ENCODE measurements at regions not wholly inside any gene's neighbourhood (a gene's known extent, or its start where the extent isn't known, plus 50 kb on each side); places are given as distances from the start of the nearest gene placed in this dataset.
A peak's percentile ranks its signal among the peaks of the same experiment; 100 is the strongest.

- Histone ChIP-seq H2BK120ac (replicated peaks; ENCODE audit: low read depth, low read length) (no peak overlapping the region), H3K4ac (replicated peaks; ENCODE audit: insufficient read length, low read depth, low read length) (no peak overlapping the region), H2BK20ac (ENCODE audit: low read length) (no peak overlapping the region), H3K36me3 (ENCODE audit: control insufficient read depth in 2 of 4, insufficient read depth in 4 of 4, low read length in 3 of 4) (no peaks in the 10 kb centered on the region), H3K4me2 (ENCODE audit: insufficient read depth in 1 of 2, low read depth in 2 of 2, low read length in 2 of 2) (no peak overlapping the region), H3K79me2 (ENCODE audit: control insufficient read depth in 1 of 2, insufficient read depth in 2 of 2, low read length in 2 of 2) (no peaks in the 10 kb centered on the region), H4K91ac (replicated peaks; ENCODE audit: insufficient read length, low read length) (no peak overlapping the region), H4K5ac (ENCODE audit: insufficient read length, low read depth, low read length) (no peak overlapping the region), H3K79me1 (ENCODE audit: low read depth, low read length) (no peaks in the 10 kb centered on the region), H3K27ac (ENCODE audit: low read depth, low read length) (no peak overlapping the region), H2AK5ac (ENCODE audit: low read depth, low read length) (no peak overlapping the region), H2AFZ (ENCODE audit: low read length) (peak overlapping the region; percentile 38; the same call in 1 of the 2 replicates), H3K23ac (ENCODE audit: insufficient read length) (no peak overlapping the region), H2BK12ac (ENCODE audit: low read depth, low read length) (no peak overlapping the region), H4K20me1 (replicated peaks in 1 of 2; ENCODE audit: control insufficient read depth in 1 of 2, insufficient read depth in 2 of 2, low read length in 2 of 2) (no peaks in the 10 kb centered on the region), H3K9ac (replicated peaks in 1 of 4; ENCODE audit: extremely low read depth in 1 of 4, low read depth in 3 of 4, low read length in 3 of 4) (no peak overlapping the region), H3K14ac (ENCODE audit: insufficient read length) (no peak overlapping the region), H3K27me3 (replicated peaks in 1 of 4; ENCODE audit: control insufficient read depth in 3 of 4, extremely low read depth in 1 of 4, insufficient read depth in 3 of 4, low read length in 3 of 4) (no peaks in the 10 kb centered on the region), H3K56ac (replicated peaks; ENCODE audit: insufficient read length, low read depth, low read length) (no peak overlapping the region), H4K8ac (ENCODE audit: extremely low read depth, insufficient read depth, low read length) (no peak overlapping the region), H3K4me3 (ENCODE audit: extremely low read depth in 1 of 4, insufficient read depth in 2 of 4, low read depth in 3 of 4, low read length in 4 of 4) (no peak overlapping the region), H3K23me2 (ENCODE audit: low read depth, low read length) (no peaks in the 10 kb centered on the region), H2BK5ac (ENCODE audit: low read depth, low read length) (no peak overlapping the region), H2BK15ac (ENCODE audit: low read length) (no peak overlapping the region), H3K4me1 (replicated peaks in 1 of 4; ENCODE audit: control insufficient read depth in 3 of 4, insufficient read depth in 4 of 4, low read length in 3 of 4) (no peaks in the 10 kb centered on the region), H3K18ac (ENCODE audit: extremely low read depth, low read length) (no peak overlapping the region), H3K9me3 (ENCODE audit: insufficient read depth in 2 of 2, low read depth in 1 of 2, low read length in 1 of 2) (no peaks in the 10 kb centered on the region)
- POLR2A ChIA-PET (ENCODE audit: partially characterized antibody): no interaction called here
- CTCF ChIA-PET (ENCODE audit: partially characterized antibody): interaction anchor here (0.9 to 3.4 kb wide), 5 partner anchors 8 to 210 kb away, joined by 3 to 9 read pairs (median 4); no protein-coding TSS in a partner anchor
- DNase-seq (ENCODE audit: low read depth in 1 of 2, low spot score in 2 of 2) (no peak), FAIRE-seq (no peak)
- WGBS, 2 experiments (ENCODE audit: extremely low coverage in 1 of 2, insufficient coverage in 1 of 2, insufficient read length in 1 of 2, insufficient replicate concordance in 2 of 2, low coverage in 1 of 2, low lambda C conversion rate in 2 of 2, missing lambda C conversion rate in 1 of 2): 84% methylated on average over 4 of the region's 4 CpGs; no CpG with 5 or more reads in 1 of the 2 experiments
- TF ChIP-seq BACH1 (IDR thresholded peaks at IDR 0.05; ENCODE audit: low read length) (no peak), MAFK (IDR thresholded peaks at IDR 0.05; ENCODE audit: low read depth, low read length) (no peak), GABPA (IDR thresholded peaks at IDR 0.05; ENCODE audit: borderline replicate concordance, insufficient read depth, low read length) (no peak), EZH2 (IDR thresholded peaks at IDR 0.05; ENCODE audit: low read depth, low read length, severe bottlenecking) (no peak), HDAC6 (IDR thresholded peaks at IDR 0.05; ENCODE audit: low read depth, low read length) (no peak)
These were observed 190.7 kb upstream of the TAS2R1 start for GRCh38 chr5:9820691-9821449.
